ENCODE measurements at regions not wholly inside any gene's neighbourhood (a gene's known extent, or its start where the extent isn't known, plus 50 kb on each side); places are given as distances from the start of the nearest gene placed in this dataset.

GRCh38 chr9:14479163-14479560 is 165.2 kb upstream of the NFIB start:
- no peak for DNase-seq
- in situ Hi-C loops (cut with MboI; ENCODE audit: low pct_unique_long_range_greater_than_20kb, low sequenced_read_pairs), result no loop called here

GRCh38 chr9:14478175-14479162 is 164.5 kb upstream of the NFIB start:
- DNase-seq, result no peak
- in situ Hi-C loops (cut with MboI; ENCODE audit: low pct_unique_long_range_greater_than_20kb, low sequenced_read_pairs), result no loop called here

GRCh38 chr9:14471041-14471440 is 157.1 kb upstream of the NFIB start:
- in situ Hi-C loops (cut with MboI; ENCODE audit: low pct_unique_long_range_greater_than_20kb, low sequenced_read_pairs), result no loop called here

GRCh38 chr9:14467675-14468374 is 153.9 kb upstream of the NFIB start:
- in situ Hi-C loops (cut with MboI; ENCODE audit: low pct_unique_long_range_greater_than_20kb, low sequenced_read_pairs), result no loop called here
- no peak for DNase-seq

More at GRCh38 chr9:14471041-14471440, 157.1 kb upstream of the NFIB start:
- no peak for DNase-seq

- in situ Hi-C loops (cut with MboI; ENCODE audit: low pct_unique_long_range_greater_than_20kb, low sequenced_read_pairs), result no loop called here
- DNase-seq, result no peak
Observed at GRCh38 chr9:14466828-14467227, 152.9 kb upstream of the NFIB start.

GRCh38 chr9:14466429-14466818 is 152.5 kb upstream of the NFIB start:
- in situ Hi-C loops (cut with MboI; ENCODE audit: low pct_unique_long_range_greater_than_20kb, low sequenced_read_pairs), result no loop called here
- no peak for DNase-seq

- in situ Hi-C loops (cut with MboI; ENCODE audit: low pct_unique_long_range_greater_than_20kb, low sequenced_read_pairs), result no loop called here
- DNase-seq, result no peak
Observed at GRCh38 chr9:14462950-14463349, 149.0 kb upstream of the NFIB start.

- no peak for DNase-seq
- in situ Hi-C loops (cut with MboI; ENCODE audit: low pct_unique_long_range_greater_than_20kb, low sequenced_read_pairs), result no loop called here
Observed at GRCh38 chr9:14455243-14455642, 141.3 kb upstream of the NFIB start.

GRCh38 chr9:14453286-14453685 is 139.3 kb upstream of the NFIB start:
- in situ Hi-C loops (cut with MboI; ENCODE audit: low pct_unique_long_range_greater_than_20kb, low sequenced_read_pairs), result no loop called here
- no peak for DNase-seq

GRCh38 chr9:14452539-14452938 is 138.6 kb upstream of the NFIB start:
- in situ Hi-C loops (cut with MboI; ENCODE audit: low pct_unique_long_range_greater_than_20kb, low sequenced_read_pairs), result no loop called here
- no peak for DNase-seq

- in situ Hi-C loops (cut with MboI; ENCODE audit: low pct_unique_long_range_greater_than_20kb, low sequenced_read_pairs), result no loop called here
- DNase-seq, result no peak
Observed at GRCh38 chr9:14451949-14452348, 138.0 kb upstream of the NFIB start.

- in situ Hi-C loops (cut with MboI; ENCODE audit: low pct_unique_long_range_greater_than_20kb, low sequenced_read_pairs), result no loop called here
Observed at GRCh38 chr9:14447103-14447502, 133.2 kb upstream of the NFIB start.

GRCh38 chr9:14445946-14446345 is 132.0 kb upstream of the NFIB start:
- DNase-seq, result no peak
- in situ Hi-C loops (cut with MboI; ENCODE audit: low pct_unique_long_range_greater_than_20kb, low sequenced_read_pairs), result no loop called here

More at GRCh38 chr9:14447103-14447502, 133.2 kb upstream of the NFIB start:
- DNase-seq, result no peak

- no peak for DNase-seq
- in situ Hi-C loops (cut with MboI; ENCODE audit: low pct_unique_long_range_greater_than_20kb, low sequenced_read_pairs), result no loop called here
Observed at GRCh38 chr9:14442956-14443355, 129.0 kb upstream of the NFIB start.

GRCh38 chr9:14441976-14442651 is 128.2 kb upstream of the NFIB start:
- DNase-seq, result no peak
- in situ Hi-C loops (cut with MboI; ENCODE audit: low pct_unique_long_range_greater_than_20kb, low sequenced_read_pairs), result no loop called here

GRCh38 chr9:14441115-14441514 is 127.2 kb upstream of the NFIB start:
- in situ Hi-C loops (cut with MboI; ENCODE audit: low pct_unique_long_range_greater_than_20kb, low sequenced_read_pairs), result no loop called here
- DNase-seq, result no peak

GRCh38 chr9:14440062-14440461 is 126.1 kb upstream of the NFIB start:
- no peak for DNase-seq
- in situ Hi-C loops (cut with MboI; ENCODE audit: low pct_unique_long_range_greater_than_20kb, low sequenced_read_pairs), result no loop called here

GRCh38 chr9:14439555-14439954 is 125.6 kb upstream of the NFIB start:
- no peak for DNase-seq
- in situ Hi-C loops (cut with MboI; ENCODE audit: low pct_unique_long_range_greater_than_20kb, low sequenced_read_pairs), result no loop called here

- in situ Hi-C loops (cut with MboI; ENCODE audit: low pct_unique_long_range_greater_than_20kb, low sequenced_read_pairs), result no loop called here
- DNase-seq, result no peak
Observed at GRCh38 chr9:14438232-14439021, 124.5 kb upstream of the NFIB start.
